ENCODE measurements at regions not wholly inside any gene's neighbourhood (a gene's known extent, or its start where the extent isn't known, plus 50 kb on each side); places are given as distances from the start of the nearest gene placed in this dataset.

DNA sequence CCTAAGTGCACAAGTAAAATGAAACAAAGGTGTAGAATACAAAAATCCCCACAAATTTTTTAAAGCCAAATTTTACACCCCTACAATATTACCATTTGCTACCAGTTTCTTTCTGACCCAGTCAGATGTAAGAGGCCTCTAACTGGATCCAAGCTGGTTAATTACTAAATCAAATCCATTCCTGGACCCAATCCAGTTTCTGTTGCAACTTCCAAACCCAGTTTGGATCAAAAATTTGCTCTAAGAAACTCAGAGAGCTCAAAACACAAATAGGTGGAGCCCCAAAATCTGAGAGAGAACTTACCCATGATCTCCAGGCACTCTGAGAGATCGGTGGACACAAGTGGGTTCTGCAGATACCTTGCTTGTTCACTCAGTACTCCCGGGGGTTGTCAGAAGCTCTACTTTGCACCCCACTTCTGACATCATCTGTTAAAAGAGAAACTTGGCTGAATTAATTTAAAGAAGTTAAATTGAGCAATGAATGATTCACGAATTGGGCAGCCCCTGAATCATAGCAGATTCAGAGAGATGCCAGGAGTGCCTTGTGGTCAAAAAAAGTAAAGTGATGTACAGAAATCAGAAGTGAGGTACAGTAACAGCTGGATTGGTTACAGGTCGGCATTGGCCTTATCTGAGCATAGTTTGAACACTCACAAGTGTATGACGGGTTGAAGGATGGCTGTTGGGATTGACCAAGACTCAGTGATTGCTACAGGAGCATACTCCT, 448.0 kb downstream of the KCNT2 start:
- Histone ChIP-seq H3K36me3 (ENCODE audit: insufficient read depth, low read length) (no peaks in the 10 kb centered on the region), H3K4me3 (ENCODE audit: low read depth in 1 of 2, low read length in 2 of 2) (no peak overlapping the region), H3K9me3 (ENCODE audit: insufficient read depth, low read length, severe bottlenecking) (no peaks in the 10 kb centered on the region), H2AFZ (ENCODE audit: low read depth, low read length) (no peak overlapping the region), H3K79me2 (ENCODE audit: insufficient read depth, low read length) (no peaks in the 10 kb centered on the region), H3K4me1 (ENCODE audit: insufficient read depth, low read length) (no peaks in the 10 kb centered on the region), H3K4me2 (ENCODE audit: insufficient read depth, low read length) (no peak overlapping the region), H3K9ac (ENCODE audit: low read depth, low read length) (no peak overlapping the region), H3K27ac (ENCODE audit: low read length) (no peak overlapping the region), H3K27me3 (ENCODE audit: insufficient read depth, low read length, poor library complexity) (no peaks in the 10 kb centered on the region), H4K20me1 (ENCODE audit: insufficient read depth, low read length) (no peaks in the 10 kb centered on the region)
- DNase-seq (no peak), ATAC-seq (ENCODE audit: insufficient read depth, low read depth) (no peak)
- TF ChIP-seq CTCF (IDR thresholded peaks at IDR 0.05; ENCODE audit: borderline replicate concordance, extremely low read depth, low read length, poor library complexity, severe bottlenecking) (no peak), EZH2 (IDR thresholded peaks at IDR 0.05; ENCODE audit: borderline replicate concordance, low read depth, low read length, severe bottlenecking) (no peak)

DNA sequence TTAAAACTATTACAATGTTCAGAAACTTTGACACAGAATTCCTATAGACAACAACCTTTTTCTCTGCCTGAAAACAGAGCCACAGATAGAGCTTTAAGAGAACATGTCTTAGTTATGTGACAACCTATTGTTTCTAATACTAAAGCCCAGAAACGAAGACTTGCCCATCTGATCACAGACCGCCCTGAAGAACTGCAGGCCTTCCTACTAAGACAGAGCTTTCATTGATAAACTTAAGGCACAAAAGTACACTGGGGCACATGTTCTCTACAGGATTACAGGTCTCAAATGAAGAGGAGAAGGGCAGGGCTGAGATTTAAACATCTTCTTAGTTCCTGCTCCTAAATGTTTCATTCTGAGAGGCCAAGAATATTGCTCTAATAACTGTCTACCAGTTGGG, 452.7 kb downstream of the KCNT2 start:
- H3K27me3 ChIP-seq (ENCODE audit: insufficient read depth, low read length, poor library complexity), result no peaks in the 10 kb centered on the region
- no peak overlapping the region for H3K27ac ChIP-seq (ENCODE audit: low read length)
- H4K20me1 ChIP-seq (ENCODE audit: insufficient read depth, low read length), result no peaks in the 10 kb centered on the region
- no peak overlapping the region for H3K9ac ChIP-seq (ENCODE audit: low read depth, low read length)
- TF ChIP-seq EZH2 (IDR thresholded peaks at IDR 0.05; ENCODE audit: borderline replicate concordance, low read depth, low read length, severe bottlenecking), result no peak
- no peak for TF ChIP-seq CTCF (IDR thresholded peaks at IDR 0.05; ENCODE audit: borderline replicate concordance, extremely low read depth, low read length, poor library complexity, severe bottlenecking)
- H3K4me1 ChIP-seq (ENCODE audit: insufficient read depth, low read length), result no peaks in the 10 kb centered on the region
- no peaks in the 10 kb centered on the region for H3K79me2 ChIP-seq (ENCODE audit: insufficient read depth, low read length)
- no peaks in the 10 kb centered on the region for H3K9me3 ChIP-seq (ENCODE audit: insufficient read depth, low read length, severe bottlenecking)
- DNase-seq (no peak), ATAC-seq (ENCODE audit: insufficient read depth, low read depth) (no peak)
- no peak overlapping the region for H3K4me2 ChIP-seq (ENCODE audit: insufficient read depth, low read length)
- H3K36me3 ChIP-seq (ENCODE audit: insufficient read depth, low read length), result no peaks in the 10 kb centered on the region
- H2AFZ ChIP-seq (ENCODE audit: low read depth, low read length), result no peak overlapping the region
- no peak overlapping the region for H3K4me3 ChIP-seq (ENCODE audit: low read depth in 1 of 2, low read length in 2 of 2)

DNA sequence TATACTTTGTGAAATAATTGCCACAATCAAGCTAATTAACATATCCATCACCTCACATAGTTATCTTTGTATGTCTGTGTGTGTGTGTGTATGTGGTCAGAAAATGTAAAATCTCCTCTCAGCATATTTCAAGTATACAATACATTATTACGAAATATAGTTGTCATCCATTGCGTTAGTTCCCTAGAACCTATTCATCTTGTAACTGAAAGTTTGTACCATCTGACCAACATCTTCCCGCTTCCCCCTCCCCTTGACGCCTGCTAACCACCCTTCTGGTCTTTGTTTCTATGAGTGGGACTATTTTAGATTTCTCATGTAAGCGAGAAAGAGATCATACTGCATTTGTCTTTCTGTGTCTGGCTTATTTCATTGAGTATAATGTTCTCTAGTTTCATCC, 455.3 kb downstream of the KCNT2 start:
- Histone ChIP-seq H3K4me2 (ENCODE audit: insufficient read depth, low read length) (no peak overlapping the region), H3K4me1 (ENCODE audit: insufficient read depth, low read length) (no peaks in the 10 kb centered on the region), H3K79me2 (ENCODE audit: insufficient read depth, low read length) (no peaks in the 10 kb centered on the region), H3K27me3 (ENCODE audit: insufficient read depth, low read length, poor library complexity) (no peaks in the 10 kb centered on the region), H2AFZ (ENCODE audit: low read depth, low read length) (no peak overlapping the region), H3K4me3 (ENCODE audit: low read depth in 1 of 2, low read length in 2 of 2) (no peak overlapping the region), H3K36me3 (ENCODE audit: insufficient read depth, low read length) (no peaks in the 10 kb centered on the region), H4K20me1 (ENCODE audit: insufficient read depth, low read length) (no peaks in the 10 kb centered on the region), H3K27ac (ENCODE audit: low read length) (no peak overlapping the region), H3K9me3 (ENCODE audit: insufficient read depth, low read length, severe bottlenecking) (no peaks in the 10 kb centered on the region), H3K9ac (ENCODE audit: low read depth, low read length) (no peak overlapping the region)
- DNase-seq (no peak), ATAC-seq (ENCODE audit: insufficient read depth, low read depth) (no peak)
- TF ChIP-seq EZH2 (IDR thresholded peaks at IDR 0.05; ENCODE audit: borderline replicate concordance, low read depth, low read length, severe bottlenecking), result no peak
- TF ChIP-seq CTCF (IDR thresholded peaks at IDR 0.05; ENCODE audit: borderline replicate concordance, extremely low read depth, low read length, poor library complexity, severe bottlenecking), result no peak
